Liver (tissue), 8 donors: ENCODE measurements at regions not wholly inside any gene's neighbourhood (a gene's known extent, or its start where the extent isn't known, plus 50 kb on each side); places are given as distances from the start of the nearest gene placed in this dataset.

Experiments used
- DNase-seq: peaks from one replicate; pipeline ENCODE4 v3.0.0-alpha.2; 2017; ENCODE audit warnings: low spot score
- H3K27ac ChIP-seq, 2 donors: one replicate each; pipeline ENCODE4 v1.7.0; 2013; ENCODE audit warnings: inconsistent platforms in 2 of 2, low read length in 2 of 2, control low read depth in 1 of 2, low read depth in 1 of 2, mild to moderate bottlenecking in 1 of 2
- H3K27me3 ChIP-seq, 4 donors: one replicate each; pipeline versions ENCODE4 v1.6.1 to v1.7.0; 2013; ENCODE audit warnings: low read length in 3 of 4, inconsistent platforms in 1 of 4, mild to moderate bottlenecking in 1 of 4, moderate library complexity in 1 of 4; ENCODE audit not compliant: control insufficient read depth in 4 of 4, insufficient read depth in 4 of 4
- H3K36me3 ChIP-seq, 4 donors: one replicate each; pipeline versions ENCODE4 v1.6.1 to v1.7.0; 2013; ENCODE audit warnings: low read length in 3 of 4, mild to moderate bottlenecking in 3 of 4, low read depth in 1 of 4, moderate library complexity in 1 of 4; ENCODE audit not compliant: control insufficient read depth in 4 of 4, insufficient read depth in 3 of 4
- H3K4me1 ChIP-seq, 4 donors: one replicate each; pipeline versions ENCODE4 v1.6.1 to v1.7.0; 2013; ENCODE audit warnings: low read length in 3 of 4, mild to moderate bottlenecking in 3 of 4, moderate library complexity in 1 of 4; ENCODE audit not compliant: control insufficient read depth in 4 of 4, insufficient read depth in 4 of 4
- H3K4me3 ChIP-seq, 3 donors: one replicate each; pipeline versions ENCODE4 v1.6.1 to v1.7.0; 2013; ENCODE audit warnings: low read length in 3 of 3, control low read depth in 1 of 3, low read depth in 1 of 3, mild to moderate bottlenecking in 1 of 3
- H3K9ac ChIP-seq, 2 donors: one replicate each; pipeline ENCODE4 v1.7.0; 2013; ENCODE audit warnings: low read length in 2 of 2, mild to moderate bottlenecking in 2 of 2, moderate library complexity in 2 of 2, control low read depth in 1 of 2, low read depth in 1 of 2
- H3K9me3 ChIP-seq, 4 donors: one replicate each; pipeline versions ENCODE4 v1.6.1 to v1.7.0; 2013; ENCODE audit warnings: low read length in 3 of 4; ENCODE audit not compliant: control insufficient read depth in 4 of 4
- ATF3 ChIP-seq: IDR thresholded peaks from 2 replicates; pipeline ENCODE4 v1.6.1; 2016; ENCODE audit warnings: antibody characterized with exemption
- CTCF ChIP-seq: fragments of 150-350 bp; IDR thresholded peaks from 2 replicates; pipeline ENCODE4 v1.5.1; 2017; ENCODE audit warnings: improper control_type of control experiment, low read depth, low read length; ENCODE audit not compliant: missing input control
- EGR1 ChIP-seq, 2 donors: IDR thresholded peaks; 2 replicates each; pipeline ENCODE4 v1.6.1; 2016 to 2018; ENCODE audit warnings: antibody characterized with exemption in 2 of 2, low read depth in 2 of 2
- FOXA1 ChIP-seq: IDR thresholded peaks from 2 replicates; pipeline ENCODE4 v1.6.1; 2016; ENCODE audit warnings: antibody characterized with exemption
- FOXA2 ChIP-seq: IDR thresholded peaks from 2 replicates; pipeline ENCODE4 v1.6.1; 2016; ENCODE audit warnings: antibody characterized with exemption
- GABPA ChIP-seq, 2 donors: IDR thresholded peaks in 1 of 2; conservative IDR thresholded peaks in 1 of 2; 2 replicates each; pipeline ENCODE4 v1.6.1; 2016; ENCODE audit warnings: antibody characterized with exemption in 2 of 2, mild to moderate bottlenecking in 1 of 2, moderate library complexity in 1 of 2
- HNF4A ChIP-seq, 2 donors: conservative IDR thresholded peaks; 2 replicates each; pipeline ENCODE4 v1.6.1; 2016; ENCODE audit warnings: antibody characterized with exemption in 2 of 2, mild to moderate bottlenecking in 2 of 2
- HNF4G ChIP-seq: IDR thresholded peaks from 2 replicates; pipeline ENCODE4 v1.6.1; 2016; ENCODE audit warnings: antibody characterized with exemption
- JUND ChIP-seq, 2 donors: IDR thresholded peaks; 2 replicates each; pipeline ENCODE4 v1.6.1; 2016; ENCODE audit warnings: antibody characterized with exemption in 2 of 2
- MAX ChIP-seq: IDR thresholded peaks from 2 replicates; pipeline ENCODE4 v1.6.1; 2016; ENCODE audit warnings: antibody characterized with exemption
- NR2F2 ChIP-seq: IDR thresholded peaks from 2 replicates; pipeline ENCODE4 v1.6.1; 2016; ENCODE audit warnings: antibody characterized with exemption
- RXRA ChIP-seq, 2 donors: IDR thresholded peaks; 2 replicates each; pipeline ENCODE4 v1.6.1; 2017 to 2018; ENCODE audit warnings: antibody characterized with exemption in 2 of 2, mild to moderate bottlenecking in 1 of 2
- SP1 ChIP-seq: IDR thresholded peaks from 2 replicates; pipeline ENCODE4 v1.6.1; 2018; ENCODE audit warnings: antibody characterized with exemption, mild to moderate bottlenecking
- TAF1 ChIP-seq: conservative IDR thresholded peaks from 2 replicates; pipeline ENCODE4 v1.6.1; 2016; ENCODE audit warnings: antibody characterized with exemption, mild to moderate bottlenecking
- WGBS: extraction: QIAGEN DNeasy Blood & Tissue Kit; methylation state at CpG from one replicate; pipeline ENCODE4 v1.1.7; 2013; 5-methylcytosine and 5-hydroxymethylcytosine counted together
- TF ChIP-seq, protein P1 (sequence below): IDR thresholded peaks from 2 replicates; pipeline ENCODE4 v1.6.1; 2016; ENCODE audit warnings: antibody characterized with exemption, mild to moderate bottlenecking
- donor health status: healthy.
- donor health status: healthy.
- donor health status: healthy.
- donor health status: healthy.
- donor health status: healthy.

DNA sequence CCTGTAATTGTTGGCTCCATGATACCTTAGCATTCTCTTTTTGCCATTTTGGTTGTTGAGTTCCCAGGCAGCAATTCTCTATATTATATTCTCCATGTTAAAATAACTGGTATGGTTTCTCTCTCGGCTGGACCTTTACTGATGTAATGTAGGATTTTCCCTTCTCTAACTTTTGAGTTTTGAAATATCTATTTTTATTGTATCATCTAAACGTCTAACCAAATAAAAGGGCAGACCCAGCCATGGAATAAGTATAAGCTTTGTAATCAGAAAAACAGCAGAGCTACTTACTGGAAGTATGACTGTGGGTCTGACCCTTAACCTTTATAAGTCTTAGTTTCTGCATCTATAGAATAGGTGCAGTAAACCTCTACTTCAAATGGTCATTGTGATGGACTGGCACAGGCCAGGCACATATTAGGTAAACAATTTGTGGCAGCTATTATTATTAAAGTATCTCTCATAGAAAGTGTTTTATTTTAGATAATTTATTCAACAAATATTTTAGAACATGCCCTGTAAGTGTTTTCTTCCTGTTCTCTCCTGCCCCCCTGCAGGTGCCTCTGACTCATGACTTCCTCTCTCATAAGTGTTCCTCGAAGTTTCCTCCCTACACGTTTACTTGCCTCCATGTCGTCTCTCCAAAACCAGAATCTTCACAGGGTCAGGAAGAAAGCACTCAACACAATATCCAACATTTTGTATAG, 224.9 kb upstream of the FGGY start:
- no peak for TF ChIP-seq HNF4G
- Histone ChIP-seq H3K9me3 (no peaks in the 10 kb centered on the region), H3K36me3 (no peaks in the 10 kb centered on the region), H3K9ac (no peak overlapping the region), H3K4me1 (peaks cover 0 to 9% (median 6%) of the 10 kb centered on the region in 4 donors), H3K27me3 (no peaks in the 10 kb centered on the region), H3K4me3 (no peak overlapping the region), H3K27ac (no peak overlapping the region)
- WGBS = 76% methylated on average over 5 of the region's 5 CpGs
- no peak for DNase-seq

DNA sequence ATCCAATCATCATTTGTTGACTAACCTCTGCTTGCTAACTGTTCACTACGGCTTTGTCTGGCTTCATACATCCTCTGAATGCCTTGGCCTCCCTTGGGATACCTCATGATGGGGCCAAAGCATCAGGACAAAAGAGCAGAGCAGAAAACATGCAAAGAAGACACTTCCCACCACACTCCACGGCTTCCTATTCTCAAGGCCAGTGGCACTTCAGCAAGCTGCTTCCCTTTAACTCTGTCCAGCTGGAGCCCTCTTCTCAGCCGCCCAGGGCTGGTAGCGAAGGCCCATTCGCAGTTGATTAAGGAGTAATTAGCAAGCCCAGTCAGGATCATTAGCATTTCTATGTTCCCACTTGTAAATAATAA, 224.3 kb upstream of the FGGY start:
- Histone ChIP-seq H3K27me3 (no peaks in the 10 kb centered on the region), H3K4me1 (peaks cover 0 to 9% (median 6%) of the 10 kb centered on the region in 4 donors), H3K9me3 (no peaks in the 10 kb centered on the region), H3K27ac (no peak overlapping the region), H3K36me3 (no peaks in the 10 kb centered on the region), H3K9ac (no peak overlapping the region), H3K4me3 (no peak overlapping the region)
- TF ChIP-seq TAF1 (no peak), FOXA1 (no peak), RXRA (IDR thresholded peaks at IDR 0.05) (no peak), HNF4G (no peak), SP1 (no peak), GABPA (IDR thresholded peaks at IDR 0.05 in 1 of 2, conservative IDR thresholded peaks at IDR 0.05 in 1 of 2) (no peak), MAX (no peak), ATF3 (no peak), CTCF (no peak), EGR1 (IDR thresholded peaks at IDR 0.05; ENCODE audit: low read depth in 2 of 2) (no peak), JUND (IDR thresholded peaks at IDR 0.05) (no peak), NR2F2 (no peak), HNF4A (conservative IDR thresholded peaks at IDR 0.05) (no peak), FOXA2 (no peak)
- TF ChIP-seq, protein P1, sequence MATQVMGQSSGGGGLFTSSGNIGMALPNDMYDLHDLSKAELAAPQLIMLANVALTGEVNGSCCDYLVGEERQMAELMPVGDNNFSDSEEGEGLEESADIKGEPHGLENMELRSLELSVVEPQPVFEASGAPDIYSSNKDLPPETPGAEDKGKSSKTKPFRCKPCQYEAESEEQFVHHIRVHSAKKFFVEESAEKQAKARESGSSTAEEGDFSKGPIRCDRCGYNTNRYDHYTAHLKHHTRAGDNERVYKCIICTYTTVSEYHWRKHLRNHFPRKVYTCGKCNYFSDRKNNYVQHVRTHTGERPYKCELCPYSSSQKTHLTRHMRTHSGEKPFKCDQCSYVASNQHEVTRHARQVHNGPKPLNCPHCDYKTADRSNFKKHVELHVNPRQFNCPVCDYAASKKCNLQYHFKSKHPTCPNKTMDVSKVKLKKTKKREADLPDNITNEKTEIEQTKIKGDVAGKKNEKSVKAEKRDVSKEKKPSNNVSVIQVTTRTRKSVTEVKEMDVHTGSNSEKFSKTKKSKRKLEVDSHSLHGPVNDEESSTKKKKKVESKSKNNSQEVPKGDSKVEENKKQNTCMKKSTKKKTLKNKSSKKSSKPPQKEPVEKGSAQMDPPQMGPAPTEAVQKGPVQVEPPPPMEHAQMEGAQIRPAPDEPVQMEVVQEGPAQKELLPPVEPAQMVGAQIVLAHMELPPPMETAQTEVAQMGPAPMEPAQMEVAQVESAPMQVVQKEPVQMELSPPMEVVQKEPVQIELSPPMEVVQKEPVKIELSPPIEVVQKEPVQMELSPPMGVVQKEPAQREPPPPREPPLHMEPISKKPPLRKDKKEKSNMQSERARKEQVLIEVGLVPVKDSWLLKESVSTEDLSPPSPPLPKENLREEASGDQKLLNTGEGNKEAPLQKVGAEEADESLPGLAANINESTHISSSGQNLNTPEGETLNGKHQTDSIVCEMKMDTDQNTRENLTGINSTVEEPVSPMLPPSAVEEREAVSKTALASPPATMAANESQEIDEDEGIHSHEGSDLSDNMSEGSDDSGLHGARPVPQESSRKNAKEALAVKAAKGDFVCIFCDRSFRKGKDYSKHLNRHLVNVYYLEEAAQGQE = no peak
- WGBS = 91% methylated on average over 5 of the region's 5 CpGs
- no peak for DNase-seq
